ENCODE measurements at regions not wholly inside any gene's neighbourhood (a gene's known extent, or its start where the extent isn't known, plus 50 kb on each side); places are given as distances from the start of the nearest gene placed in this dataset.

DNA sequence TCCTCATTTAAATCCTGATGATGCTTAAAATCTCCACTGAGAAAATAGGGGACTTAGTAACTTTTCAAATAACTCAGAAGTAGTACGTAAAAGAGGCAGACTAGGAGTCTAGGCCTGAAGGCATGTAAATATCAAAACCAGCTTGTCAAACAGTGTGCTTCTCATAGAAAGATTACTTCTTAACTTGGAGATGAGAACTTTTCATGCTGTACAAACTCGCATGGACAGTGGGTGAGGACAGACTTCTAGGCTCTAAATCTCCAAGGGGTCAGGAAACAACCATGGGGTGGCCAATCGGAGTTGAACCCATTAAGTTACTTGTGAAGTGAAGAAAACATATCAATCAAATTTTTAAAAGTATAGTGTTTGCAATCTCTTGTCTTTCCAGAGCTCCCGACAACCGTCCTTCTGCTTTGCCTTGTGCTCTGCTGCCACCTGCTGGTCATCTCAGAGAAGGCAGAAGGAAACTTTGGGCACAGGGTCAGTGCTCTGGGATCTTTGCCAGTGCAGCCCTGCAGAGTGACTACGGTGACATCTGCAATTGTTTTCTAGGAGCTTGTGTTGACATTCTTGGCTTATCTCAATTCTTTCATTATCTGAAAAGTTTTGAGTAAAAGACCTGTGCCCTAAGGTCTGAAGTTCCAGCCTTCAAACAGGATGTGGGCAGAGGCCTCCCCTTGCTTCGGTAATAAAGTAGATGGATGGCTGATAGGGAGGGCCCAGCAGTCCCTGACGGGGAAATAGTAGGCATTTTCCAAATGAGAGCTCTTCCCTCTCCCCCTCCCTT lies 105.1 kb upstream of the PDE4B start:
- Mint-ChIP-seq H3K9me3 (no peaks in the 10 kb centered on the region), H3K36me3 (no peaks in the 10 kb centered on the region), H3K27ac (no peak overlapping the region)
- DNase-seq (ENCODE audit: low spot score in 2 of 2): peak; percentile 66 to 85
- peak; percentile 63 to 82 for ATAC-seq

DNA sequence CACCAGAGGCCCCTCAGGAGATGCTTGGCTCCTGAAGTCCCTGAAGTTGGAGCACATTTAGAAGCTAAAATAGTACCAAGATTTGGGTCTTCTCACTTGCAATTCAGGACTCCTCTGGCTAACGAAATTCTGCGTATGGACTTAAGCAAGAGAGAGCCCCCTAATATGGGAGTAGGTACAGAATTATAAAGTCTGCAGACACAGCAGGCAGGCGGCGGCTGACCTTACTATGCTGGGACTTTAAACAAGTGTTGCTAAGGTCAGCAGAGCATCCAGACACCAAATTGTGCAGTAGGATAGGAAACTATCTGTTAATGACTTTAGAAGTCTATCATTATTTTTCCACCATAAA lies 104.5 kb upstream of the PDE4B start:
- H3K9me3 Mint-ChIP-seq: no peaks in the 10 kb centered on the region
- no peaks in the 10 kb centered on the region for H3K36me3 Mint-ChIP-seq
- H3K27ac Mint-ChIP-seq: no peak overlapping the region
- DNase-seq (ENCODE audit: low spot score in 2 of 2) (no peak), ATAC-seq (no peak)

DNA sequence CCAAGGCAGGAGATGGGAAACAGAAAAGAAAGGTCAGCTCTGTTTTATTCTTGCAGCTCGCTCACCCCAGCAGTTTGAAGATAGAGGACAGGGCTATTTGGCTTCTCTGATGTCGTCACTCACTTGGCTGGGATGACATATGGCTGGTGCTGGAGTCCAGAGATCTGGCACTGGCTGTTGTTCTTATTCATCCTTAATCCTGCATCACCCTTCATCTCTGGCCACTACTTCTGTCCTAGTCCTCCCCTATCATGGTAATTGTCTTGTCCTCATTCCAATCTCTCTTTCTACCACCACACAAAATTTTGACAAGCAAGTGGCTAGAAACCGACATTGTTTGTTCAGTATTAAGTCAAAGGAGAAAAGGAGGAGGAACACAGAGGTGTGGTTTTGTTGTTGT lies 103.8 kb upstream of the PDE4B start:
- DNase-seq (ENCODE audit: low spot score in 2 of 2): no peak
- Mint-ChIP-seq H3K36me3 (no peaks in the 10 kb centered on the region), H3K9me3 (no peaks in the 10 kb centered on the region), H3K27ac (no peak overlapping the region)
- ATAC-seq: no peak

DNA sequence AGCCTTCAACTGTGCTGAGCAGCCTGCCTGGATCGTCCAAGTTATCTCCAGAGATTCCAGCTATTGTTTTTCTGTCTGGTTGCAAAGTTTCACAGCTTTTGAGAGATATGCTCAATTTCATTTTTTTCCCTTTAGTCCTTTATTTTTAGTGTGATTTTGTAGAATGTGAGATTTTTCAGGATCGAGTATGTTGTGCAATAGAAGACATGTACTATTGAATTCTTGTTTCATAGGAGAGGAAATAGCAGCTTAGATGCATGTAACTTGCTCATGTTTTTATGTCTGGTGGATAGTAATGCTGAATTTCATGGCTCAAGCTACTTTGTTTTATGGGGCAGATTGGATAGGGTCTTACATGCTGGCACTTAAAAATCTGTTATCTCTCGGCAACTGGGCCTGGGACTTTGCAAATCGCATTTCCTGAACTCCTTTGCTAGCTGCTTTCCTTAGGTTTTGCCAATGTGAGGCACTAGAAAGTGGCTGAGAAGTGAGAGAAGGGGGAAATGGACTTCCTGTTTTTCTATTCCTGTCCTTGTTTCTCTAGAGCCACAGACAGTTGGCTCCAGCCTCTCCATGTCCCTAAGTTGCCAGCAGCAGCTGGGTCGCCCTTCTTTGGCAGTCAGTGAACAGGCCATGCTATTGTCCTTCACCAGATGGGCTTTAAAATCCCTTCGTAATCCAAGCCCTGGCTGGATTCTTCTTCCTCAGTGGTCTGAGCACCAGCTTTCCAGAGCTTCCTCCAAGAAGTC lies 101.4 kb upstream of the PDE4B start:
- no peaks in the 10 kb centered on the region for H3K36me3 Mint-ChIP-seq
- H3K9me3 Mint-ChIP-seq: no peaks in the 10 kb centered on the region
- H3K27ac Mint-ChIP-seq: no peak overlapping the region
- no peak for ATAC-seq
- no peak for DNase-seq (ENCODE audit: low spot score in 2 of 2)

DNA sequence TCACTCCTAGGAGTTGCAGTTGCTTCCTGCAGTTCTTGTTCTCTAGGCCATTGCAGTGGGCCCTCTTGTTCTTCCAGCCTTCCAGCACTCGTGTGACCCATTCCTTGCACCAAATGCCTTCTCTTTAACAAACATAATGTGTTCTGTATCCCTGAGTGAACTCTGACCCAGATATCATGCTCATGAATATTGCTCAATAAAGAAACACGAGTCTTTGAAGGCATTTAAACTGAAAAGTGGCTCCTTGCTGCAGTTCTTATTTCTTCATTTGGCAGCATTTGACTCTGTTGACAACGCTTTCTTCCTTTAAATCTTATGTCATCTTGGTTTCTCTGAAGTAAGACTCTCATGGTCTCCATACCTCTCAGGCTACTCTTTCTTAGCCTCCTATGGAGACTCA lies 100.7 kb upstream of the PDE4B start:
- DNase-seq (ENCODE audit: low spot score in 2 of 2) (no peak), ATAC-seq (no peak)
- Mint-ChIP-seq H3K27ac (no peak overlapping the region), H3K9me3 (no peaks in the 10 kb centered on the region), H3K36me3 (no peaks in the 10 kb centered on the region)

DNA sequence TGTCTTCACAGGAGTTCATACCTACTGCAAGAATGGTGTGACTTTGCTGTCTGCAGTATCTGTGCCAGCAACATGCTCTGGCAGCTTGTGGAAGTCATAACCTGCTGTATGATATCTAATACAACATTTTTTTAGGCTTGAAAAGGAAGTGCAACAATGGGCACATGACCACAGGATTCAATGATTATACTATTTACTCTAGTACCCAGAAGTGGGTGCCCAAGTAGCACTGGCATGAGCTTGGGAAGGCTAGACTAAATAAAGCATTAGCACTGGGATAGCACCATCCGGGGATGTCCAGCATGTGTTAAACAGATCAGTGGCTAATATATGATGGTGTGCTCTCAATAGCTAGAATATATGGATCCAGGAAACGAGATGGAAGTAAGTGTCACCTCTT lies 98.6 kb upstream of the PDE4B start:
- no peak for ATAC-seq
- no peak overlapping the region for H3K27ac Mint-ChIP-seq
- H3K9me3 Mint-ChIP-seq: no peaks in the 10 kb centered on the region
- no peak for DNase-seq (ENCODE audit: low spot score in 2 of 2)
- H3K36me3 Mint-ChIP-seq: no peaks in the 10 kb centered on the region

DNA sequence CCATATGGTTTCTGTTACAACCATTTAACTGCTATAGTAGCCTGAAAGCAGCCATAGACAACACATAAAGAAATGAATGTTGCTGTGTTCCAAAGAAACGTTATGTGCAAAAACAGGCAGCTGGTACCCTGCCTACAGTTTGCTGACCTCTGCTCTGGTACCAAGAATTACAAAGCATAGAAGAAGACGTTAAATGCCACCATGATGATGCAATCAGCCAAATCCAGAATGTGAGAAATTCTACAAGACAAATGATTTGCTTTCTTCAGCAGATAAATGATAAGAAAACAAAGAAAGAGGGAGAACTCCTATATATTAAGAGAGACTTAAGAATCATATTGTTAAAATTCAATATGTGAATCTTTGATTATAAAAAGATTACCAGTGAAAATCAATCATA lies 97.8 kb upstream of the PDE4B start:
- Mint-ChIP-seq H3K9me3 (no peaks in the 10 kb centered on the region), H3K27ac (no peak overlapping the region), H3K36me3 (no peaks in the 10 kb centered on the region)
- DNase-seq (ENCODE audit: low spot score in 2 of 2) (no peak), ATAC-seq (no peak)

DNA sequence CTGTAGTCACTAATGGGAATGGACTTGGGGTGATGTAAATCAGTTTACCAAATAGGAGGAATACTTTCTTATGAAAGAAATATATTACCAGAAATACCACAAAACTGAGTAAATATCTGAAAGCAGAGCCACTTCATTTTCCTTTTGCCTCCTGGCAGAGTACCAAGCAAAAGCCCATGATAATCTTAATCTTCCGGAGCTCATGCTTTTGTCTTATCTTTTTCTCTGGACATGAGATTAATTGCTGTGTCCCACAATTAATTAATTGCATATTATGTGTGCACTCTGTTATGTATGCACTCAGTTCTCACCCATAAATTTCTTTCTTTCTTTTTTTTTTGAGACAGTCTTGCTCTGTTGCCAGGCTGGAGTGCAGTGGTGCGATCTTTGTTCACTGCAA lies 94.1 kb upstream of the PDE4B start:
- DNase-seq (ENCODE audit: low spot score in 2 of 2): no peak
- H3K9me3 Mint-ChIP-seq: no peaks in the 10 kb centered on the region
- no peak for ATAC-seq
- H3K27ac Mint-ChIP-seq: no peak overlapping the region
- no peaks in the 10 kb centered on the region for H3K36me3 Mint-ChIP-seq

DNA sequence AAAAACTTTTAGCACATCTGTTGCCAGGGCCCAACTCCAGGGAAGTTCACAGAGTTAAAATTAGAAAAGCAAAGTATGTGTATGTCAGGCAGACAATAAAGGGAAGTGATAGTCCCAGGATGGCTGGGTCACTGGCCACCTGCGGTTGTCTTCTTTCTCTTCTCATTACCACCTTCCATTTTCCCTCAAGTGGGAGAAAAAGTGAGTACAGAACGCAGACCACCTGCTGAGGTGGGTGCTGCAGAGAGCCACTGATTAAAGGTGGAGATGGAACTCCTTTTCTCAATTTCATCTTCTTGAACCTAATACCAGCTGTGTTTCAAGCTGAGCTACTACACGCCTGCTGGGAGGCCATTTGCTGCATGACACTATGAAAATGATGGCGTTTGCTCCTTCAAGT lies 88.8 kb upstream of the PDE4B start:
- DNase-seq (ENCODE audit: low spot score in 2 of 2) (no peak), ATAC-seq (no peak)
- H3K9me3 Mint-ChIP-seq: no peaks in the 10 kb centered on the region
- H3K36me3 Mint-ChIP-seq: no peaks in the 10 kb centered on the region
- no peak overlapping the region for H3K27ac Mint-ChIP-seq

DNA sequence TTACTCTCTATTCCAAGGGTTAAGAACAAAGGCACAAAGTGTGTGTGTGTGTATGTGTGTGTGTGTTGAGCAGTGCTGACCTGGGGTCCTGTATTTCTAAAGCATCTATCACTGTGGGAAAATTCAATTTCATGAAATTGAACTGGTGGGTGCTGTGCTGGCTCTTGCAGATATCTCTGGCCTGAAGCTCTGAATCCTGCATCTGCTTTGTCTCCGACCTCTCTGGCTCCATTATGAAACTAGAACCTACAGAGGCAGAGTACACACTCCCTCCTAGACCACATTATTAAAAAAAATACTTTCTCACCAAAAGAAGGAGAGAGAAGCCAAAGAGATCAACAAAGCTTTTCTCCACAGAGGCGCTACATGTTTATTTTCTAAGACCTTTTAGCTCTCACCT lies 88.4 kb upstream of the PDE4B start:
- H3K27ac Mint-ChIP-seq: no peak overlapping the region
- no peak for DNase-seq (ENCODE audit: low spot score in 2 of 2)
- H3K9me3 Mint-ChIP-seq: no peaks in the 10 kb centered on the region
- ATAC-seq: no peak
- no peaks in the 10 kb centered on the region for H3K36me3 Mint-ChIP-seq

DNA sequence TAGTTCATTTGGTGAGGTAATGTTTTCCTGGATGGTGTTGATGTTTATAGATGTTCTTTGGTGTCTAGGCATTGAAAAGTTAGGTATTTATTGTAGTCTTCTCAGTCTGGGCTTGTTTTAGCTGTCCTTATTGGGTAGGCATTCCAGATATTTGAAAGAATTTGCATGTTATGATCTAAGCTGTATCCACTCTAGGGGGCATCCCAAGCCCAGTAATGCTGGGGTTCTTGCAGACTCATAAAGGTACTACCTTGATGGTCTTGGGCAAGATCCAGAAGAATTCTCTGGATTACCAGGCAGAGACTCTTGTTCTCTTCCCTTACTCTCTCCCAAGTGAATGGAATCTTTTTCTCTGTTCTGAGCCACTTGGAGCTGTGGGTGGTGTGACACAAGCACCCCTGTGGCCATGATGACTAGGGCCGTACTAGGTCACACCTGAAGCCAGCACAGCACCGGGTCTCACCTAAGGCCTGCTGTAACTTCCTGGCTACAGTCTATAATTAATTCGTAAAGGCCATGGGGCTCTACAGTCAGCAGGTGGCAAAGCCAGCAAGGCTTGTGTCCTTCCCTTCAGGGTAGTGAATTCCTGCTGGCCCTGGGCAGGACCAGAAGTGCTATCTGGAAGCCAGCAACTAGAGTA lies 74.8 kb upstream of the PDE4B start:
- Mint-ChIP-seq H3K36me3 (no peaks in the 10 kb centered on the region), H3K9me3 (no peaks in the 10 kb centered on the region), H3K27ac (no peak overlapping the region)
- DNase-seq (ENCODE audit: low spot score in 2 of 2) (peak in 1 of 2 donors; percentile 4), ATAC-seq (no peak)

DNA sequence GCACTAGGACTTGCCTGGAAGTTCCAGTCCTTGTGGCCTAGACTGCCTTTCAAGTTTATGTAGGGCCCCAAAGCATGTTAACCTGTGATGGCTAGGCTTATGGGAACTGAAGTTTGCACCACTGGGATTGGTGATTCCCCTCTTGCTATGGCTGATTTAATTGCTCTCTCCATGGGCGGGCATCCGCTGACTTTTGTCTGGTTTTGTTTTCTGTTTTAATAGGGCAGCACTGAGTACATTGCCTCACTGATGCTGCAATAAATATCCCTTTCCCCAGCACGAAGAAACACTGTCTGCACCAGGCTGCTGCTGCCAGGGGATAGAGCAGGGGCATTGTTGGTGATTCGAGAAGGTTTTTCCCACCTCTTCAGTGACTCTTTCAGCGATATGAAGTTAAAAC lies 73.3 kb upstream of the PDE4B start:
- Mint-ChIP-seq H3K9me3 (no peaks in the 10 kb centered on the region), H3K27ac (peak overlapping the region in 1 of 2 donors; percentile 61), H3K36me3 (no peaks in the 10 kb centered on the region)
- ATAC-seq (no peak), DNase-seq (ENCODE audit: low spot score in 2 of 2) (no peak)

DNA sequence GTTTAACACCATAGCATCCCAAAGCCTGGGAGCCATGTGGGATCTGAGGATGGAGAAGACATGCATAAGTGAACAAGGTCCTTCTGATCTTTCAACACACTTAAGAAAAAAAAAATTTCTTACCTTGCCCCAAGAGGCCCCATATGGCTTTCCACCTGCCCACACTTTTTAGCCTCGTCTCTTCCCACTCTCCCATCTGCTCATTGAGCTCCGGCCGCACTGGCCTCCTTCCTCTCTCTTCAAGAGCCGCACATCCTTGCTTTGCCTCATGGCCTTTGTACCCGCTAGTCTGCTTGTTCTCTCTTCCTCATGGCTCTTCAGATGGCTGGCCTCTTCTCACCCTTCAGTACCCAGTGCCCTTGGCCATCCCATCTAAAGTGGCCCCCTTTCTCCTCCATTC lies 70.2 kb upstream of the PDE4B start:
- H3K36me3 Mint-ChIP-seq: no peaks in the 10 kb centered on the region
- no peak for ATAC-seq
- DNase-seq (ENCODE audit: low spot score in 2 of 2): no peak
- H3K9me3 Mint-ChIP-seq: no peaks in the 10 kb centered on the region
- H3K27ac Mint-ChIP-seq: no peak overlapping the region

DNA sequence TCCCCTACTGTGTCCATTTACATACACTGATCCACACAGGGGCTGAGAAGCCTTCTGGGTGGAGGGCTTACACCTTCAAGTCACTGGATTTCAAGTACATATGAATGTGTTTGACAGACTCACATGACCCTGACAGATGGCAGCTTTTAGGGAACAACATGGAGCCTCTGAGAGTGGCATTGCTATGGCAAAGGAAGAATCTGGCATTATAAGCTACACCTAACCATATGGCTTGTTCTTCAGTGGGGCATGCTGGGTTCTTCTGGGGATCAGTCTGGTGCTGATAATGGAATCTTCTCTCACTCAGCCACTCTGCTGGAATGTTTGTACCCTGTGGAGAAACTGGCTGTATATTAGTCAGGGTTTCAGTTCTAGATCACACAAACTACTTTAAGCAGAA lies 68.5 kb upstream of the PDE4B start:
- Mint-ChIP-seq H3K36me3 (no peaks in the 10 kb centered on the region), H3K27ac (no peak overlapping the region), H3K9me3 (no peaks in the 10 kb centered on the region)
- DNase-seq (ENCODE audit: low spot score in 2 of 2): no peak
- ATAC-seq: no peak

DNA sequence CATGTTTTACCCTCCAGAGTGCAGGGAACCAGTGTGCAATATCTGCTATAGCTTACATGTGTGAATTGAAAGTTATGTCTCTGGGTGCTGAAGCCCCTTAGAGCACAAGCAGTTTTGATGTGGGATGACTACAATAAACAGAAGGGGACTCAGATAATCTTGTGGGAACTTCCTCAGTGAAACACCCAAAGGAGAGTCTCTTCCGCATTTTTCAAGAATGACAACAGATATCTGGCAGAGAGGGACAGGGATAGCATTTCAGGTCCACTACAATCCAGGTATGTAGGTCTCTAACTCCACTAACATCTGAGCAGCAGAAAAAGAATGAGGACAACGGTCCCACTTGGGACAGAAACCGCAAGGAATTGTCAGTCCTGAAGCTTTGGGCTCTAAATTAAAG lies 67.6 kb upstream of the PDE4B start:
- ATAC-seq (no peak), DNase-seq (ENCODE audit: low spot score in 2 of 2) (no peak)
- no peaks in the 10 kb centered on the region for H3K9me3 Mint-ChIP-seq
- H3K27ac Mint-ChIP-seq: no peak overlapping the region
- no peaks in the 10 kb centered on the region for H3K36me3 Mint-ChIP-seq

DNA sequence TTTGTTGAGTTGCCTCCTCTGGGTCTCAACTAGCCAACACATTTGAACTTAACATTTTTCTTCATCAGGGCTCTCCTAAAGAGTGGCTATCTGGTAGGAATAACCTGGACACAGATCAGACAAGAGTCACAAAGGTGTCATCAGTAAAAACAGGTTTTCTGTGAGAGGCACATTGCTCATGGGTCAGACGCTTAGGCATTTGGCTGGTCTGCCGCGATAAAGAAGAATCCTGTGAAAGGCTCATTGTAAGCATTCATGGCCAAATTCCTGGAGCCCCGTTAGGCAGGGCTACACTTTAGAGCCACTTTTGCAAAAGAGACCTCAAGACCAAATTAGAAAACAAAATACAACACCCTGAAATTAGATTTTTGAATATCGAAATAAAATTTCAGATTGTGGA lies 64.2 kb upstream of the PDE4B start:
- Mint-ChIP-seq H3K36me3 (no peaks in the 10 kb centered on the region), H3K9me3 (no peaks in the 10 kb centered on the region), H3K27ac (no peak overlapping the region)
- DNase-seq (ENCODE audit: low spot score in 2 of 2) (no peak), ATAC-seq (no peak)

DNA sequence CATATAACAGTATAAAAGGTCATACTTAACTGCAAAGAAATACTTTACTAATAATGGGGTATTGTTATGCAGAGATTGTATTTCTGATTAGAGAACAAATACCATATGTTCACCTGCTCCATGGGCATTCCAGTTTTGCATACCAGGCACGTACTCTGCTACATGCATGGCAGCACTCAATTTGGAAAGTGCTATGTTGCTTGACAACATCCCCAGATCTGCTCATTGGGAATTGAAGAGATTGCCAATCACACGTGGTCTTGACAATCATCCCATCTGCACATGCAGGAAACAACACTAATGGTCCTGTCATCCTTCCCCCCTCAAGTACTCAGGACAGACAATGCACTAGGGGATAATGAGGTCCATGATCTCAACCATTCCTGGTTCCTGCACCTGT lies 63.4 kb upstream of the PDE4B start:
- DNase-seq (ENCODE audit: low spot score in 2 of 2) (no peak), ATAC-seq (no peak)
- Mint-ChIP-seq H3K9me3 (no peaks in the 10 kb centered on the region), H3K27ac (no peak overlapping the region), H3K36me3 (no peaks in the 10 kb centered on the region)

DNA sequence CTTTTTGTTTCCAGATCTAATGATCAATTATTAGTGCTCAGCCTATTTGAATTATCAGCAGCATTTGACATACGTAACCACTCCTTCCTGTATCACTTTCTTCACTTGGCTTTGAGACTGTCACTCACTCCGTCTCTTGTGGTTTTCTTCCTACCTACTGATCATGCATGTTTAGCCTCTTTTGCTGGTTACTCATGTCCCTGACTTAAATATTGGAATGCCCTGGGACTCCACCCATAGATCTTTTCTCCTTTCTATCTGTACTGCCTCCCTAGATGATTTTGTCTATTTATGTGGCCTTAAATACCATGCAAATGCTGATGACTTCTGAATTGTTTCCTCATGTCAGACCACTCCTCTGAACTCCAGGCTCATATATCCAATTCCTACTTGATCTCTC lies 57.7 kb upstream of the PDE4B start:
- ATAC-seq (no peak), DNase-seq (ENCODE audit: low spot score in 2 of 2) (no peak)
- Mint-ChIP-seq H3K27ac (no peak overlapping the region), H3K36me3 (no peaks in the 10 kb centered on the region), H3K9me3 (peaks cover 0 to 3% of the 10 kb centered on the region in 2 donors)
